GM12865 (cell line): ENCODE measurements at regions not wholly inside any gene's neighbourhood (a gene's known extent, or its start where the extent isn't known, plus 50 kb on each side); places are given as distances from the start of the nearest gene placed in this dataset.
"Not testable (repeated sequence)": the region's sequence is repeated elsewhere in the genome, so short reads cannot be mapped to it uniquely, and the experiment has no call there.

Source experiments
- DNase-seq: peaks from one replicate; pipeline ENCODE4 v3.0.0; 2010; ENCODE audit warnings: low read depth
- H3K4me3 ChIP-seq: 2 replicates; pipeline ENCODE4 v1.5.1; 2011; ENCODE audit warnings: mild to moderate bottlenecking, low read depth, low read length, control low read depth
- TF ChIP-seq, protein P1 (sequence below): IDR thresholded peaks from 2 replicates; pipeline ENCODE4 v1.5.1; 2011; ENCODE audit warnings: low read length, control low read depth, low read depth, inconsistent platforms; ENCODE audit not compliant: insufficient read depth; ENCODE audit errors: missing control alignments

- DNase-seq = no peak
- no peak overlapping the region for H3K4me3 ChIP-seq
- TF ChIP-seq, protein P1, sequence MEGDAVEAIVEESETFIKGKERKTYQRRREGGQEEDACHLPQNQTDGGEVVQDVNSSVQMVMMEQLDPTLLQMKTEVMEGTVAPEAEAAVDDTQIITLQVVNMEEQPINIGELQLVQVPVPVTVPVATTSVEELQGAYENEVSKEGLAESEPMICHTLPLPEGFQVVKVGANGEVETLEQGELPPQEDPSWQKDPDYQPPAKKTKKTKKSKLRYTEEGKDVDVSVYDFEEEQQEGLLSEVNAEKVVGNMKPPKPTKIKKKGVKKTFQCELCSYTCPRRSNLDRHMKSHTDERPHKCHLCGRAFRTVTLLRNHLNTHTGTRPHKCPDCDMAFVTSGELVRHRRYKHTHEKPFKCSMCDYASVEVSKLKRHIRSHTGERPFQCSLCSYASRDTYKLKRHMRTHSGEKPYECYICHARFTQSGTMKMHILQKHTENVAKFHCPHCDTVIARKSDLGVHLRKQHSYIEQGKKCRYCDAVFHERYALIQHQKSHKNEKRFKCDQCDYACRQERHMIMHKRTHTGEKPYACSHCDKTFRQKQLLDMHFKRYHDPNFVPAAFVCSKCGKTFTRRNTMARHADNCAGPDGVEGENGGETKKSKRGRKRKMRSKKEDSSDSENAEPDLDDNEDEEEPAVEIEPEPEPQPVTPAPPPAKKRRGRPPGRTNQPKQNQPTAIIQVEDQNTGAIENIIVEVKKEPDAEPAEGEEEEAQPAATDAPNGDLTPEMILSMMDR = no peak
Measured at GRCh38 chr6:50959081-50959641, 140.5 kb downstream of the TFAP2B start.

GRCh38 chr6:50961611-50962010 lies 142.9 kb downstream of the TFAP2B start:
- no peak overlapping the region for H3K4me3 ChIP-seq
- DNase-seq = no peak
- TF ChIP-seq, protein P1 = no peak

- no peak overlapping the region for H3K4me3 ChIP-seq
- TF ChIP-seq, protein P1 = no peak
- DNase-seq = no peak
Measured at GRCh38 chr6:50962213-50962759, 143.6 kb downstream of the TFAP2B start.

- no peak for DNase-seq
- TF ChIP-seq, protein P1 = no peak
Measured at GRCh38 chr6:50963952-50964351, 145.3 kb downstream of the TFAP2B start.

DNA sequence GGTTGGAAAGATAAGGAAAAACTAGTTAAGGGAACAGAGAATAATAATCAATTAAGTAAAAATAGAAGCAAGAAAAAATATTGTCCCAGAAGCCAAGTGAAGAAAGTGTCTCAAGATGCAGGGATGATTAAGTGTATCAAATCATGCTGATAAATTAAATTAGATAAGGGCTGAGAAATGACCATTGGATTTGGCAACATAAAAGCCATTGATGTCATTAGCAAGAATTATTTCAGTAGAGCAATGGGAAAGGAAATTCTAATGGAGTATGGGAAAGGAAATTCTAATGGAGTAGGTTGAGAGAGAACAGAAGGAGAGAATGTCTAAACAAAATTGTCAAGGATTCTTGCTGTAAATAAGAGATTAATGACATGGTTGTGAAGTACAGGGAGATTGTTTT lies 146.8 kb downstream of the TFAP2B start:
- TF ChIP-seq, protein P1 = no peak
- H3K4me3 ChIP-seq = no peak overlapping the region
- no peak for DNase-seq

More at GRCh38 chr6:50963952-50964351, 145.3 kb downstream of the TFAP2B start:
- H3K4me3 ChIP-seq = no peak overlapping the region

GRCh38 chr6:50966532-50966931 lies 147.9 kb downstream of the TFAP2B start:
- TF ChIP-seq, protein P1 = no peak
- DNase-seq = peak; percentile 32
- H3K4me3 ChIP-seq = no peak overlapping the region

- DNase-seq = no peak
- TF ChIP-seq, protein P1 = no peak
Measured at GRCh38 chr6:50966986-50967385, 148.3 kb downstream of the TFAP2B start.

GRCh38 chr6:50968246-50968645 lies 149.6 kb downstream of the TFAP2B start:
- H3K4me3 ChIP-seq, DNase-seq: not testable (repeated sequence)

More at GRCh38 chr6:50966986-50967385, 148.3 kb downstream of the TFAP2B start:
- no peak overlapping the region for H3K4me3 ChIP-seq
